ENCODE measurements at regions not wholly inside any gene's neighbourhood (a gene's known extent, or its start where the extent isn't known, plus 50 kb on each side); places are given as distances from the start of the nearest gene placed in this dataset.

DNA sequence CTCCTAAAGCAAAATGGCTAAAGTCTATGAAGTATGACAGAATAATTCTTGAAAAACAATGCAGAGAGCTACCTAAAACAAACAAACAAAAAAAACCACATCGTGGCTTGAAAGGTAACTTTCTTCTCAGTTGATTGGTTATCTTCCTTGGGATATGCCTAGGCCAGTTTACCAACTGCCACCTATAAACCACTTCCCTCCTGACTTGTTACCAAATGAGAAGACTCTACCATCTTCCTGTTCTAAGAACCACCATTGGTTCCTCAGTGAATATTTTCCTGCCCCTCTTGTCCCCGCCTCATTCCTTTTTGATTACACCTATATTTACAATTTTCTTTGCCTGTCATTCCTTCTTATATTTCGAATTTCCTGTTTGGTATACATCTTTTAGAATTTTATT is 336.6 kb downstream of the SIPA1L2 start:
- TF ChIP-seq, protein P1, sequence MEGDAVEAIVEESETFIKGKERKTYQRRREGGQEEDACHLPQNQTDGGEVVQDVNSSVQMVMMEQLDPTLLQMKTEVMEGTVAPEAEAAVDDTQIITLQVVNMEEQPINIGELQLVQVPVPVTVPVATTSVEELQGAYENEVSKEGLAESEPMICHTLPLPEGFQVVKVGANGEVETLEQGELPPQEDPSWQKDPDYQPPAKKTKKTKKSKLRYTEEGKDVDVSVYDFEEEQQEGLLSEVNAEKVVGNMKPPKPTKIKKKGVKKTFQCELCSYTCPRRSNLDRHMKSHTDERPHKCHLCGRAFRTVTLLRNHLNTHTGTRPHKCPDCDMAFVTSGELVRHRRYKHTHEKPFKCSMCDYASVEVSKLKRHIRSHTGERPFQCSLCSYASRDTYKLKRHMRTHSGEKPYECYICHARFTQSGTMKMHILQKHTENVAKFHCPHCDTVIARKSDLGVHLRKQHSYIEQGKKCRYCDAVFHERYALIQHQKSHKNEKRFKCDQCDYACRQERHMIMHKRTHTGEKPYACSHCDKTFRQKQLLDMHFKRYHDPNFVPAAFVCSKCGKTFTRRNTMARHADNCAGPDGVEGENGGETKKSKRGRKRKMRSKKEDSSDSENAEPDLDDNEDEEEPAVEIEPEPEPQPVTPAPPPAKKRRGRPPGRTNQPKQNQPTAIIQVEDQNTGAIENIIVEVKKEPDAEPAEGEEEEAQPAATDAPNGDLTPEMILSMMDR (IDR thresholded peaks at IDR 0.05) = no peak
- no peak for TF ChIP-seq EZH2phosphoT487 (IDR thresholded peaks at IDR 0.05)
- no peak for TF ChIP-seq EZH2 (IDR thresholded peaks at IDR 0.05)
